HG02970 (cell line): ENCODE measurements at regions not wholly inside any gene's neighbourhood (a gene's known extent, or its start where the extent isn't known, plus 50 kb on each side); places are given as distances from the start of the nearest gene placed in this dataset.

ENCODE experiments used
- ATAC-seq: cut with Tn5 transposase; IDR thresholded peaks from one replicate; pipeline ENCODE4 v1.9.1; 2021; ENCODE audit warnings: mild to moderate bottlenecking, moderate library complexity, moderate number of reproducible peaks; ENCODE audit not compliant: unreplicated experiment, low FRiP score

DNA sequence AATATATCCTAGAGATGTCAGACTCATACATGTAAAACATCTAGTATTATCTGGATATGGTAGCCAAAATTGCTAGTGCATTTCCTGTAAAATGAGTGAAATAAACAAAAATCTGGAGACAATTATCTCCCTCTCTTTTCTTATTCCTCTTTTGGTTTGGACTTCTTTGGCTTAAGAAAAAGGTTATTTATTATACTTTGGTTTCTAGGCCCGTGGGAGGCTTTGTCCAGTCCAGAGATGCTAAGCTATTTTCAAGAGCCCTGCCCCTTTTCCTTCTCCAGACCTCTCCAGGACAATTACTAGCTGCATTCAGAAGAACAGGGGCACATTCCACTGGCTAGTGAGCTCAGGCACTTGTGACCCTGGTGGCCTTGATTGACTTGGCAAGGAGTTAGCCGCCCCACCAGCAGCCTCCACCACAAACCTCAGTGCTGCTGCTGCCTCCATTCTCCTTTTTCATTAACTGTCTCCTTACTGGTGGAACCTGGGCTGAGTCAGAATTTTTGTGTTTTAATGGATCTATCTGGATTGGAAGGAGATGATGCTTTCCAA is 747.3 kb upstream of the TENM4 start:
- ATAC-seq = no peak

GRCh38 chr11:80186692-80187091 is 745.9 kb upstream of the TENM4 start:
- ATAC-seq = no peak

DNA sequence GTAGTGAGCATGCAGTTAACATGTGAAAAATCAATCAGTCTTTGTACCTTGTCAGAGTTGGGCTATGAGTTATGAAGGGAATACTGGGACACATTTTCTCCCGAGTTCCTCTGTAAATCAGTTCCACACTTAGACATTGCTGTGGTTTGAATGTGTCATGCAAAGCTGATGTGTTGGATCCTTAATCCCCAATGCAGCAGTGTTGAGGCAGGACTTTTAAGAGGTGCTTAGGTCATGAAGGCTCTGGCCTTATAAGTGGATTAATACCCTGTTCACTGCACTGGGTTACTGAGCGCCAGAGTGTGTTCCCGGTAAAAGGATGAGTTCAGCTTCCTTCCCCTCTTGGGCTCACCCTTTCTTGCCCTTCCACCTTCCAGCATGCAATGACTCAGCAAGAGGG is 742.1 kb upstream of the TENM4 start:
- no peak for ATAC-seq

- ATAC-seq = no peak
Measured at GRCh38 chr11:80173371-80174136, 732.7 kb upstream of the TENM4 start.

GRCh38 chr11:80168796-80169195 is 728.0 kb upstream of the TENM4 start:
- no peak for ATAC-seq

GRCh38 chr11:80167766-80168165 is 726.9 kb upstream of the TENM4 start:
- ATAC-seq = no peak

DNA sequence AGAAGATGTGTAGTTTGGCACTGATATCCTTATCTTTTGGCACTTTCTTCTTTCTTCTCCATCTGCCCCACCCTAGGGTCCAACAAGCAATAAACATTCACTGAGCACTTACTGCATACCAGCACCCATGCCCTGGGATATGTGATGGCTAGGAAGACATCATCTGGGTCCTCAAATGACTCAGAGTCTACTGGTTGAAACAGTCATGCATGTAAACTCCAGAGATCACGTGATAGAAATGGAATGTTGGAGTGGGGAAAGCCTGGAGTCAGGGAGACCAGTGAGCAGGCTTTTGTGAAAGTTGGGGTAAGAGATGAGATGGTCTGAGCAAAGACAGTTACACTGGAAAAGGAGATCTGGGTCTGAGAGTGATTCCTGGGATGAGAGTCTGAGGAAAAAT is 724.9 kb upstream of the TENM4 start:
- no peak for ATAC-seq

DNA sequence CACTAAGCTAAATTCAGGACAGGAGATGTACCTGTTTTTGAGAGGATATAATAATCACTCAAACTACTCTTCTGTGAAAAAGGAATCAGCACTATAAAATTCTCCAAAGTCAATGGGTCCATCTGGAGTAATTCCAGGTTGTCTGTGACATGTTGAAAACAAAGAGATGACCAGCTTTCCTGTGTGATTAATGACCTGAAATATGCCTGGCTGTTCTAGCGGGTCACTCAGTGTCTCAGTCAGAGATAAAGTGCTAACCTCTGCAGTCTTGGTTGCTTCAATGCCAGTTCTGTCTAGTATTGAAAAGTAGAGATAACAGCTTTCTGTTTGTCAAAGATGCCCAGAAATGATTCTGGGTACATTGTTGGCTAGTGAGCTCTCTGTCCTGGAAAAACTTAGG is 722.6 kb upstream of the TENM4 start:
- ATAC-seq = no peak

DNA sequence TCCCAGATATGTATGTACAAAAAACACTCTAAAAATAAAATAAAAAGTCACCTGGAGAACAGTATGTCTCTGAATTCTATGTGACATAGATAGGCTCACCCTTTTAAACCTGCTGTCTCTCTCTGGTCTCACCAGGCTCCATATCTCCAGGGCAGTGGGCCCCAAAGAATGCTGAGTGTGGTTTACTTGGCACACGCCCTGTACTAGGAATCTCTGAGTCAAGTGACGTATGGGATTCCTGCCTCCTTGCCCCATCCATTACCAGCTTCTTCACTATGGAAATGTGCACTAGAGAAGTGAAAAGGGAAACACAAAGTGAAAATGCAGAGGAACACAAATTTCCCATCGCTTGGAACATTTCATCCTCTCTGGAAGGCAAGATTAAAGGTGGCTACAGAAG is 722.2 kb upstream of the TENM4 start:
- no peak for ATAC-seq

- ATAC-seq = no peak
Measured at GRCh38 chr11:80162387-80162786, 721.6 kb upstream of the TENM4 start.

- ATAC-seq = no peak
Measured at GRCh38 chr11:80157447-80157846, 716.6 kb upstream of the TENM4 start.

GRCh38 chr11:80156062-80156461 is 715.2 kb upstream of the TENM4 start:
- no peak for ATAC-seq

- no peak for ATAC-seq
Measured at GRCh38 chr11:80155412-80156017, 714.7 kb upstream of the TENM4 start.

DNA sequence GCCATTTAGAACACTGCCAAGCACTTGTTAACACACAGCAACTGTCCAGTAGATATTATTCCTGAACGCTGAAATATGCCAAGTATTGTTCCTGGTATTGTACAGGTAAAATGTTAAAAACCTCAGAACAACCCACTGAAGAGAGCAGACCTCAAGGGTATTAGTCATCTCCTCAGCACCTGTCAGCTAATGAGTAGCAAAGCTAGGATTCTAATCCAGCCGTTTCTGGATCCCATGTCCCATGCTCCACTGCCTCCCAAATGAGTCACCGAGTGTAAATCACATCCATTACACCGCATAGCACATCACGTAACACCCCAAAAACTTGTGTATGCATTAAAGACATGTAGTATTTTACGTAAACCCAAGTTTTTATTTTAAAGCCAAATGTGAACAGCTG is 705.4 kb upstream of the TENM4 start:
- no peak for ATAC-seq

DNA sequence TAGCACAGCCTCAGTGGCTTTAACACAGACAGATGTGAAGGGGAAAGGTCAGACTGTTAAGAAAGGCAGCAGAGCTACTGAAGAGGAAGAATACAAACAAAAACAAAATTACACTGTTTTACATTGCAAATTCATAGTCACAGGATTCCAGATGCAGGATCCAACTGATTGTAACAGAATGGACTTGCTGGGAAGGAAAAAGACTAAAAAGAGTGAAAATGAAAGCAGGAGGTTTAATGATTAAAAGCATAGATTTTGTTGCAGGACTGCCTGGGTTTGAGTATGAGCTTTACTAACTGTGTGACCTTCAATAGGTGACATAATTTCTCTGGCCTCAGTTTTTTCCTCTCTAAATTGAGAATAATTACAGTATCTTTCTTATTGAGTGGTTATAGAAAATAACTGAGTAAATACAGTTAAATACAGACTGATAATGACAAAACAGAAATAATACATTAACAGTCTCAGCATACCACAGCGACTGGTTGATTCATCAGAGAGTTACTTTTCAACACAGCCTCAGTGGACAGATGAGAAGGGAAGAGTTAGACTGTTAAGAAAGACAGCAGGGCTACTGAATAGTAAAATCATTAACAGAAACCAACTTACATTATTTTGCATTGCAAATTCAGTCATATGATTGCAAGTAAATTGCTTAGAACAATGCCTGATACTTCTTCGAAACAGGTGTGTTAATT is 704.2 kb upstream of the TENM4 start:
- ATAC-seq = no peak

- ATAC-seq = no peak
Measured at GRCh38 chr11:80136991-80137390, 696.2 kb upstream of the TENM4 start.

DNA sequence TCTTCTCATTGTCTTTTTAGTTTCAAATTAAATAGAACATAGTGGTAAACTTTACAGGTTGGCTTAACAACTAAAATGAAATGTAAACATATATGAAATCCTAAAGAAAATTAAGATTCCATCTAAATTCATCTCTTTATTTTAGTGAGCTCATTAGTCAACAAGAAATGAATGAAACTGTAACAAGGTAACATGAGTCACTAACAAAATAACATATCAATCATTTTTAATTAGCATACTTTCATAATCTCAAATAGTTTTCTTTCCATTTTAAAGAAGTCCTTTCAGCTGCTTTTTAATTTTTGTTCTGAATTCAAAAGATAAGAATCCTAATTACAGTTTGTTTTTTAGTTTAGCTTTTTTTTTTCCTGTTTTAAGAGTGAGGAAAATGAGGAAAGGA is 688.6 kb upstream of the TENM4 start:
- ATAC-seq = no peak

- no peak for ATAC-seq
Measured at GRCh38 chr11:80122211-80122610, 681.4 kb upstream of the TENM4 start.

GRCh38 chr11:80118073-80118472 is 677.2 kb upstream of the TENM4 start:
- ATAC-seq = no peak

DNA sequence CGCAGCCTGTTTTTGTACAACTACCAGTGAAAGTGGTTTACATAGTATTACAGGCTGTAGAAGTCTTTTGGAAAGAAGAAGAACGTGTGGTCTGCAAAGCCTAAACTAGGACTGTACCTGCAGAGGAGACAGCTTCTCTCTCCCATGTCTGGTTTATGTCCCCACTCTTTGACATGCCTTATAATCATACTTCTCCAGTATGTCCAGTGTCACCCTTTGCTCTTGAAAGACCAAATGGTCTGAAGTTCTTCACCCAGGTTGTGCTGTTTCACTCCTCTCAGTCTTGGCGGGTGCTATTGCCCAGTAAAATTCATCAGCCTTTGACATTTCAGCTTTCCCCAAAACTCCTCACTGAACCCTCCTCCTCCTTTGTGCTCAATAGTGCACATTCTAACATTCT is 676.0 kb upstream of the TENM4 start:
- no peak for ATAC-seq

- ATAC-seq = no peak
Measured at GRCh38 chr11:80109652-80110051, 668.8 kb upstream of the TENM4 start.
